Keratinocyte (primary cell): ENCODE measurements at regions not wholly inside any gene's neighbourhood (a gene's known extent, or its start where the extent isn't known, plus 50 kb on each side); places are given as distances from the start of the nearest gene placed in this dataset.
"Not testable (repeated sequence)": the region's sequence is repeated elsewhere in the genome, so short reads cannot be mapped to it uniquely, and the experiment has no call there.

Experiments used
- DNase-seq: peaks from one replicate; pipeline ENCODE4 v3.0.0-alpha.2; 2011; ENCODE audit warnings: low read depth, missing footprints, low spot score
- FAIRE-seq: peaks from 2 replicates; lab custom pipeline; 2011; peaks lifted over from hg19 to GRCh38; lab: Jason Lieb, UNC
- H2AFZ ChIP-seq: 2 replicates; pipeline ENCODE4 v1.6.0; 2012; ENCODE audit warnings: low read length, control low read depth, inconsistent platforms; ENCODE audit not compliant: control insufficient read depth
- H3K27ac ChIP-seq: 2 replicates; pipeline ENCODE4 v1.5.1; 2011; ENCODE audit warnings: low read length; ENCODE audit not compliant: control insufficient read depth, insufficient read depth
- H3K27me3 ChIP-seq: 3 replicates; pipeline ENCODE4 v1.6.0; 2011; ENCODE audit warnings: low read length; ENCODE audit not compliant: control insufficient read depth, insufficient read depth; ENCODE audit errors: extremely low read depth
- H3K36me3 ChIP-seq, 2 experiments: 2 replicates in 1 of 2; 3 replicates in 1 of 2; pipeline ENCODE4 v1.5.1; 2011; ENCODE audit warnings: low read length in 2 of 2, mild to moderate bottlenecking in 1 of 2; ENCODE audit not compliant: control insufficient read depth in 2 of 2, insufficient read depth in 2 of 2; ENCODE audit errors: extremely low read depth in 1 of 2
- H3K4me1 ChIP-seq: 3 replicates; pipeline ENCODE4 v1.5.1; 2011; ENCODE audit warnings: low read length; ENCODE audit not compliant: control insufficient read depth, insufficient read depth; ENCODE audit errors: extremely low read depth
- H3K4me2 ChIP-seq: 3 replicates; pipeline ENCODE4 v1.6.0; 2011; ENCODE audit warnings: low read depth, low read length; ENCODE audit not compliant: control insufficient read depth, insufficient read depth; ENCODE audit errors: extremely low read depth
- H3K4me3 ChIP-seq, 3 experiments: fragments of 200-600 bp in 1 of 3; sonication (generic) in 1 of 3; 2 replicates in 2 of 3; 3 replicates in 1 of 3; pipeline ENCODE4 v1.5.1; 2011 to 2016; ENCODE audit warnings: low read length in 3 of 3, mild to moderate bottlenecking in 3 of 3, control low read depth in 2 of 3, inconsistent platforms in 1 of 3, low read depth in 1 of 3, mixed read lengths in 1 of 3, mixed run types in 1 of 3, moderate library complexity in 1 of 3; ENCODE audit not compliant: control insufficient read depth in 2 of 3, insufficient read depth in 2 of 3; ENCODE audit errors: extremely low read depth in 1 of 3
- H3K79me2 ChIP-seq: 2 replicates; pipeline ENCODE4 v1.6.0; 2012; ENCODE audit warnings: low read length; ENCODE audit not compliant: control insufficient read depth, insufficient read depth
- H3K9ac ChIP-seq: 3 replicates; pipeline ENCODE4 v1.6.0; 2011; ENCODE audit warnings: low read length; ENCODE audit not compliant: control insufficient read depth, insufficient read depth; ENCODE audit errors: extremely low read depth
- H3K9me1 ChIP-seq: 3 replicates; pipeline ENCODE4 v1.6.0; 2011; ENCODE audit warnings: low read length; ENCODE audit not compliant: control insufficient read depth, insufficient read depth; ENCODE audit errors: extremely low read depth
- H3K9me3 ChIP-seq: 2 replicates; pipeline ENCODE4 v1.5.1; 2012; ENCODE audit warnings: low read depth, low read length; ENCODE audit not compliant: control insufficient read depth
- H4K20me1 ChIP-seq: 3 replicates; pipeline ENCODE4 v1.6.0; 2011; ENCODE audit warnings: low read length; ENCODE audit not compliant: control insufficient read depth, insufficient read depth; ENCODE audit errors: extremely low read depth
- CTCF ChIP-seq, 3 experiments: IDR thresholded peaks in 1 of 3; conservative IDR thresholded peaks in 1 of 3; optimal IDR thresholded peaks in 1 of 3; 2 replicates in 2 of 3; 3 replicates in 1 of 3; pipeline versions ENCODE3 to v1.5.1; 2011; ENCODE audit warnings: low read length in 3 of 3, mild to moderate bottlenecking in 3 of 3, moderate library complexity in 2 of 3, control low read depth in 1 of 3, inconsistent platforms in 1 of 3; ENCODE audit not compliant: insufficient read depth in 2 of 3; ENCODE audit errors: extremely low read depth in 1 of 3
- EZH2 ChIP-seq: IDR thresholded peaks from one replicate; pipeline ENCODE4 v1.6.1; 2012; ENCODE audit warnings: inconsistent platforms, mild to moderate bottlenecking, low read length, moderate library complexity
- dilution Hi-C: fragments of 300-500 bp; cut with MboI; formaldehyde crosslinking; loops from one replicate; pipeline ENCODE4 v1.7.0; 2020; ENCODE audit warnings: low sequenced_read_pairs; ENCODE audit not compliant: extremely low pct_ligation_motif_present

- no peak overlapping the region for H3K4me2 ChIP-seq
- no peak overlapping the region for H3K4me3 ChIP-seq
- dilution Hi-C loops: no loop called here
- H2AFZ ChIP-seq: no peak overlapping the region
- FAIRE-seq (no peak), DNase-seq (no peak)
- H3K9me3 ChIP-seq: no peaks in the 10 kb centered on the region
- TF ChIP-seq EZH2 (no peak), CTCF (optimal IDR thresholded peaks at IDR 0.05 in 1 of 3, IDR thresholded peaks at IDR 0.05 in 1 of 3, conservative IDR thresholded peaks at IDR 0.05 in 1 of 3; ENCODE audit: extremely low read depth in 1 of 3, insufficient read depth in 2 of 3, low read length in 3 of 3) (peak in 2 of 3 experiments; percentile 13 to 29)
- no peaks in the 10 kb centered on the region for H3K9me1 ChIP-seq
- no peaks in the 10 kb centered on the region for H3K79me2 ChIP-seq
- H3K4me1 ChIP-seq: peaks cover 6% of the 10 kb centered on the region
- peaks cover 8% of the 10 kb centered on the region for H3K27me3 ChIP-seq
- H3K9ac ChIP-seq: no peak overlapping the region
- no peak overlapping the region for H3K27ac ChIP-seq
- H3K36me3 ChIP-seq: no peaks in the 10 kb centered on the region
- H4K20me1 ChIP-seq: no peaks in the 10 kb centered on the region
These were observed 123.7 kb upstream of the FAM20C start for GRCh38 chr7:68629-69028.

DNA sequence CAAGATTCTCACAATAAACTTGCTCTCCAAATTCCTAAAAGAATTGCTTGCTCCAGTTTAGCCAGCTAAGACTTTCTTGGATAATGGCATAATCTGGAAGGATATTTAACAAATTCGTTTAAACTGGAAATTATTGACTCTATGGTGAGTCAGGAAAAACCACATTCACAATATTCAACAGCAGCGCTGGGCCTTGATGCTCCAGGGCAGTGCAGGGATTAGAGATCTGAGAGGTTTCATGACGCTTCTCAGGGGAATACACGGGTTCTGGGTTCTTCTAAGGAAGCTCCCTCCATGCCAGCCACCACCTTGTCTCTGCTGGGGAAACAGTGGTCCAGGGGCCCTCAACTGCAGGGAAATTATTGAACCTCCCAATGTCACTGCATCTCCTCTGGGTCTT is 123.3 kb upstream of the FAM20C start:
- H4K20me1 ChIP-seq, H3K9me3 ChIP-seq, H3K79me2 ChIP-seq, H2AFZ ChIP-seq, dilution Hi-C loops, H3K27ac ChIP-seq, H3K4me2 ChIP-seq, H3K36me3 ChIP-seq, FAIRE-seq, H3K27me3 ChIP-seq, H3K4me3 ChIP-seq, H3K4me1 ChIP-seq, H3K9ac ChIP-seq, DNase-seq, H3K9me1 ChIP-seq: not testable (repeated sequence)

DNA sequence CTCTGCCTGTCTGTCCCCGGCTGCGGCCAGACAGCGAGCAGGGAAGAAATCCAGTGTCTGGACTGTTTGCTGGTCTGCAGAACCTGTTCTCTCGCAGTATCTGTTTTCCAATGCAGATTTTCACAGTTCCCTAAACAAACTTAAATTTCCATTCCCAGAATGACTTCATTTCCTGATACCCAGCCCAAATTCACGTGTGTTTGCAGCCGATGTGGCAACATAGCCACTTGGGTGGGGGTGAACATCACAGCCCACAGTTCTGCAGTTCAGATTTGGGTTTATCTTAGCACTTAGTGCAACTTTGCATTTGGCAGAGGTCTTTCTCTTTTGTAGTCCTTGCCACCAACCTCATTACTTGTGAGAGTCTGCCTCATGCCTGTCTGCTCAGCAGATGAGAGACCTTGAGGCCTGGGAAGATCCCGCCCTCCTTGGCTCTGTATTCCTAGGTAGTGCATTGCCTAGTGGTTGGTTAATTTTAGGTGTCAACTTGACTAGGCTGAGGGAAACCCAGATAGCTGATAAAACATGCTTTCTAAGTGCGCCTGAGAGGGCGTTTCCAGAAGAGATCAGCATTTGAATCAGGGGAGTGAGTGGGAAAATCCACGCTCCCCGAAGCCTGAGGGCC is 122.8 kb upstream of the FAM20C start:
- H3K27ac ChIP-seq, dilution Hi-C loops, H3K4me1 ChIP-seq: not testable (repeated sequence)

DNA sequence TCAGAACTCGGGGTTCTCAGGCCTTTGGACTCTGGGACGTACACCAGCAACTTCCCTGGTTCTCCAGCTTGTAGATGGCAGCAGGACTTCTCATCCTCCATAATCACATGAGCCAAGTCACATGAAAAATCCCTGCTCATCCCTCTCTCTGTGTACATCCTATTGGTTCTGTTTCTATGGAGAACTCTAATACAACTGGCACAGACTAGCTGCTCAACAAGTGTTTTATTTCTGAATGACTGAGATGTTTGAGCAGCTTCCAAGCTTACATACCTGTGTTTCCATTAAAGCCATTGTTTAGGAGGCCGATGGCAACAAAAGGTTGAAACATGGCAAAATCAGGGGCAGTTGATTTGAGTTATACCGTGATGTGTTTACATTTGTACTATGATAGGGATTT is 122.2 kb upstream of the FAM20C start:
- H3K79me2 ChIP-seq, H3K4me3 ChIP-seq, dilution Hi-C loops, H4K20me1 ChIP-seq, H3K9ac ChIP-seq, H3K4me2 ChIP-seq, H2AFZ ChIP-seq, H3K9me1 ChIP-seq, H3K36me3 ChIP-seq, DNase-seq, H3K9me3 ChIP-seq, H3K4me1 ChIP-seq, H3K27ac ChIP-seq, H3K27me3 ChIP-seq: not testable (repeated sequence)
- peak; percentile 90 for FAIRE-seq

More for the DNA sequence above, 122.8 kb upstream of the FAM20C start:
- not testable (repeated sequence) for H3K9me3 ChIP-seq, DNase-seq, H3K79me2 ChIP-seq, FAIRE-seq, H3K9ac ChIP-seq, H3K9me1 ChIP-seq, H3K36me3 ChIP-seq, H2AFZ ChIP-seq, H4K20me1 ChIP-seq, H3K4me2 ChIP-seq, H3K4me3 ChIP-seq, H3K27me3 ChIP-seq
